B cell (primary cell): ENCODE measurements at regions not wholly inside any gene's neighbourhood (a gene's known extent, or its start where the extent isn't known, plus 50 kb on each side); places are given as distances from the start of the nearest gene placed in this dataset.

Experiments
- ATAC-seq: fragments of 200-7000 bp; cut with Tn5 transposase; one replicate; pipeline ENCODE4 v1.10.0; 2021; ENCODE audit warnings: low read depth, mild to moderate bottlenecking, moderate number of reproducible peaks, moderate library complexity
- CTCF ChIA-PET: fragments of 350-600 bp; sonication (Branson Sonifier 250); formaldehyde crosslinking; loops from one replicate; lab custom pipeline; 2021; ENCODE audit warnings: antibody characterized with exemption, inconsistent platforms; lab: Charles Lee
- POLR2A ChIA-PET: fragments of 350-600 bp; sonication (Branson Sonifier 250); formaldehyde crosslinking; loops from one replicate; lab custom pipeline; 2021; ENCODE audit warnings: antibody characterized with exemption; lab: Charles Lee
- DNase-seq: peaks from one replicate; pipeline ENCODE4 v3.0.0; 2013
- H2AFZ ChIP-seq: 2 replicates; pipeline ENCODE4 v1.6.1; 2012; ENCODE audit warnings: mild to moderate bottlenecking, low read depth, low read length; ENCODE audit not compliant: insufficient read depth, poor library complexity, severe bottlenecking
- H3K27ac ChIP-seq, 2 donors: 1 replicate in 1 of 2; 2 replicates in 1 of 2; pipeline ENCODE4 v1.5.1; 2012 to 2013; ENCODE audit warnings: low read length in 2 of 2, mild to moderate bottlenecking in 2 of 2, moderate library complexity in 1 of 2
- H3K27me3 ChIP-seq, 4 experiments: fragments of 200-600 bp in 1 of 4; sonication (generic) in 1 of 4; replicated peaks in 1 of 4; 1 replicate in 2 of 4; 2 replicates in 2 of 4; pipeline versions ENCODE4 v1.6.1 to v1.7.0; 2013 to 2016; ENCODE audit warnings: low read length in 3 of 4, mild to moderate bottlenecking in 2 of 4, mixed read lengths in 1 of 4, moderate library complexity in 1 of 4; ENCODE audit not compliant: insufficient read depth in 4 of 4, control insufficient read depth in 3 of 4; ENCODE audit errors: control extremely low read depth in 1 of 4
- H3K36me3 ChIP-seq, 2 experiments: replicated peaks in 1 of 2; 1 replicate in 1 of 2; 2 replicates in 1 of 2; pipeline versions ENCODE4 v1.6.1 to v1.7.1; 2013; ENCODE audit warnings: low read length in 1 of 2; ENCODE audit not compliant: insufficient read depth in 2 of 2, control insufficient read depth in 1 of 2; ENCODE audit errors: control extremely low read depth in 1 of 2, extremely low read depth in 1 of 2
- H3K4me1 ChIP-seq, 2 donors: fragments of 200-600 bp in 1 of 2; sonication (generic) in 1 of 2; 1 replicate in 1 of 2; 2 replicates in 1 of 2; pipeline versions ENCODE4 v1.5.1 to v1.6.1; 2013 to 2017; ENCODE audit warnings: low read length in 2 of 2; ENCODE audit not compliant: control insufficient read depth in 2 of 2, insufficient read depth in 2 of 2
- H3K4me2 ChIP-seq: replicated peaks from 2 replicates; pipeline ENCODE3; 2012; ENCODE audit warnings: mild to moderate bottlenecking, low read depth, low read length; ENCODE audit not compliant: poor library complexity, severe bottlenecking
- H3K4me3 ChIP-seq, 5 experiments: fragments of 200-600 bp in 1 of 5; sonication (generic) in 1 of 5; 1 replicate in 3 of 5; 2 replicates in 2 of 5; pipeline versions ENCODE4 v1.5.1 to v1.7.0; 2011 to 2016; ENCODE audit warnings: low read length in 4 of 5, mild to moderate bottlenecking in 4 of 5, low read depth in 2 of 5, control low read depth in 1 of 5, moderate library complexity in 1 of 5; ENCODE audit not compliant: insufficient read depth in 1 of 5; ENCODE audit errors: control extremely low read depth in 1 of 5, extremely low read depth in 1 of 5
- H3K79me2 ChIP-seq: fragments of 200-600 bp; sonication (generic); one replicate; pipeline ENCODE4 v1.6.0; 2016; ENCODE audit warnings: low read length; ENCODE audit not compliant: control insufficient read depth, insufficient read depth
- H3K9ac ChIP-seq: fragments of 200-600 bp; sonication (generic); 2 replicates; pipeline ENCODE4 v1.6.1; 2017; ENCODE audit warnings: mild to moderate bottlenecking, low read length, moderate library complexity
- H3K9me3 ChIP-seq, 3 donors: one replicate each; pipeline versions ENCODE4 v1.6.1 to v1.7.1; 2013; ENCODE audit warnings: low read length in 2 of 3; ENCODE audit not compliant: control insufficient read depth in 2 of 3, insufficient read depth in 1 of 3; ENCODE audit errors: control extremely low read depth in 1 of 3
- H4K20me1 ChIP-seq: 2 replicates; pipeline ENCODE4 v1.6.0; 2012; ENCODE audit warnings: mild to moderate bottlenecking, low read length; ENCODE audit not compliant: insufficient read depth, control insufficient read depth, poor library complexity, severe bottlenecking
- H3K27ac Mint-ChIP-seq: one replicate; pipeline ENCODE4 v1.8.0; 2021; ENCODE audit warnings: mixed read lengths
- H3K27me3 Mint-ChIP-seq: one replicate; pipeline ENCODE4 v1.8.0; 2021; ENCODE audit warnings: mixed read lengths
- H3K4me1 Mint-ChIP-seq: one replicate; pipeline ENCODE4 v1.8.0; 2021; ENCODE audit warnings: mixed read lengths
- H3K4me3 Mint-ChIP-seq: one replicate; pipeline ENCODE4 v1.8.0; 2021; ENCODE audit warnings: mixed read lengths
- H3K9me3 Mint-ChIP-seq: one replicate; pipeline ENCODE4 v1.8.0; 2022; ENCODE audit warnings: mixed read lengths; ENCODE audit not compliant: insufficient read depth
- EZH2 ChIP-seq: IDR thresholded peaks from 2 replicates; pipeline ENCODE4 v1.6.1; 2012; ENCODE audit warnings: borderline replicate concordance, low read depth, mild to moderate bottlenecking, moderate library complexity, low read length; ENCODE audit not compliant: insufficient read depth, poor library complexity, severe bottlenecking
- WGBS: methylation state at CpG from one replicate; pipeline ENCODE4 v1.1.5; 2013; ENCODE audit warnings: missing lambda C conversion rate; ENCODE audit not compliant: insufficient coverage; 5-methylcytosine and 5-hydroxymethylcytosine counted together
- intact Hi-C: fragments of 100-400 bp; cut with micrococcal nuclease; formaldehyde crosslinking; loops from one replicate; pipeline ENCODE4 v1.10.0; 2022
- TF ChIP-seq, protein P1 (sequence below): fragments of 200-600 bp; IDR thresholded peaks from one replicate; pipeline ENCODE4 v1.8.0; 2022; ENCODE audit warnings: antibody characterized with exemption, mild to moderate bottlenecking

GRCh38 chr19:56942756-56943155 is 102.2 kb upstream of the PEG3 start:
- TF ChIP-seq, protein P1, sequence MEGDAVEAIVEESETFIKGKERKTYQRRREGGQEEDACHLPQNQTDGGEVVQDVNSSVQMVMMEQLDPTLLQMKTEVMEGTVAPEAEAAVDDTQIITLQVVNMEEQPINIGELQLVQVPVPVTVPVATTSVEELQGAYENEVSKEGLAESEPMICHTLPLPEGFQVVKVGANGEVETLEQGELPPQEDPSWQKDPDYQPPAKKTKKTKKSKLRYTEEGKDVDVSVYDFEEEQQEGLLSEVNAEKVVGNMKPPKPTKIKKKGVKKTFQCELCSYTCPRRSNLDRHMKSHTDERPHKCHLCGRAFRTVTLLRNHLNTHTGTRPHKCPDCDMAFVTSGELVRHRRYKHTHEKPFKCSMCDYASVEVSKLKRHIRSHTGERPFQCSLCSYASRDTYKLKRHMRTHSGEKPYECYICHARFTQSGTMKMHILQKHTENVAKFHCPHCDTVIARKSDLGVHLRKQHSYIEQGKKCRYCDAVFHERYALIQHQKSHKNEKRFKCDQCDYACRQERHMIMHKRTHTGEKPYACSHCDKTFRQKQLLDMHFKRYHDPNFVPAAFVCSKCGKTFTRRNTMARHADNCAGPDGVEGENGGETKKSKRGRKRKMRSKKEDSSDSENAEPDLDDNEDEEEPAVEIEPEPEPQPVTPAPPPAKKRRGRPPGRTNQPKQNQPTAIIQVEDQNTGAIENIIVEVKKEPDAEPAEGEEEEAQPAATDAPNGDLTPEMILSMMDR = no peak
- TF ChIP-seq EZH2 = no peak
- Mint-ChIP-seq H3K27ac (no peak overlapping the region), H3K9me3 (peaks cover 4% of the 10 kb centered on the region), H3K4me3 (no peak overlapping the region), H3K27me3 (peaks cover 13% of the 10 kb centered on the region), H3K4me1 (no peaks in the 10 kb centered on the region)
- WGBS = 59% methylated on average over 5 of the region's 17 CpGs
- H2AFZ ChIP-seq = no peak overlapping the region
- peaks cover 0 to 2% (median 0%) of the 10 kb centered on the region in 4 experiments for H3K27me3 ChIP-seq
- no peak overlapping the region for H3K4me2 ChIP-seq
- no peak for ATAC-seq
- POLR2A ChIA-PET = no interaction called here
- CTCF ChIA-PET = no interaction called here
- peak; percentile 48 for DNase-seq
- H3K79me2 ChIP-seq = no peaks in the 10 kb centered on the region
- H4K20me1 ChIP-seq = no peaks in the 10 kb centered on the region
- H3K4me3 ChIP-seq = no peak overlapping the region
- intact Hi-C loops = no loop called here
- H3K27ac ChIP-seq = no peak overlapping the region
- no peak overlapping the region for H3K9ac ChIP-seq
- peaks cover 0 to 33% (median 2%) of the 10 kb centered on the region in 3 donors for H3K9me3 ChIP-seq
- H3K36me3 ChIP-seq = no peaks in the 10 kb centered on the region
- H3K4me1 ChIP-seq = no peaks in the 10 kb centered on the region

DNA sequence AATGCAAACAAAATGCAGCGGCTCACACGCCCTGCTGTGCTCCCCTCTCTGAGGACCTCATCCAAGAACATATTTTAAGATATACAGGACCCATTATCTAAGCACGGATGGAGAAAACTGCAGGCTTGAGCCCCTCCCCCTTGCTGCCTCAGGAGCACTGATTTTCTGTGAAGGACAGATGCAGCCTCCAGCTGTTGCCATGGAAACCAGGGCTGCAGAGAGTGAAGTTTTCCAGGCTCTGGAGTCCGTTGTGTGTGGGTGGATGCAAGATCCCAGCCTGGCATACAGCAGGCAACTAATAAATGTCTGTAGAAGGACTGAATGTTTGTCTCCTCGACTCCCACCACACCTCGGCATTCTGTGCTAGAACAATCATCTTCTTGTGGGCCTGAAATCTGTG is 105.6 kb upstream of the PEG3 start:
- WGBS = 38% methylated on average over 4 of the region's 6 CpGs
- no peak overlapping the region for H3K4me3 Mint-ChIP-seq
- peaks cover 13% of the 10 kb centered on the region for H3K27me3 Mint-ChIP-seq
- H3K27ac Mint-ChIP-seq = no peak overlapping the region
- no peaks in the 10 kb centered on the region for H3K4me1 Mint-ChIP-seq
- Histone ChIP-seq H3K36me3 (no peaks in the 10 kb centered on the region), H3K4me2 (no peak overlapping the region), H3K27me3 (peaks cover 0 to 2% (median 0%) of the 10 kb centered on the region in 4 experiments), H2AFZ (no peak overlapping the region), H3K4me3 (no peak overlapping the region), H4K20me1 (no peaks in the 10 kb centered on the region), H3K79me2 (no peaks in the 10 kb centered on the region), H3K4me1 (no peaks in the 10 kb centered on the region), H3K9ac (no peak overlapping the region), H3K9me3 (peaks cover 0 to 33% (median 2%) of the 10 kb centered on the region in 3 donors), H3K27ac (no peak overlapping the region)
- H3K9me3 Mint-ChIP-seq = peaks cover 4% of the 10 kb centered on the region
- ATAC-seq (no peak), DNase-seq (no peak)
- POLR2A ChIA-PET = no interaction called here
- intact Hi-C loops = no loop called here
- TF ChIP-seq, protein P1 = no peak
- TF ChIP-seq EZH2 = no peak
- CTCF ChIA-PET = no interaction called here
